GM12891 (cell line): ENCODE measurements at regions not wholly inside any gene's neighbourhood (a gene's known extent, or its start where the extent isn't known, plus 50 kb on each side); places are given as distances from the start of the nearest gene placed in this dataset.

Experiments
- DNase-seq: peaks from one replicate; pipeline ENCODE4 v3.0.0; 2011; ENCODE audit warnings: low spot score; ENCODE audit not compliant: insufficient read length
- FAIRE-seq: peaks from 2 replicates; lab custom pipeline; 2011; peaks lifted over from hg19 to GRCh38; lab: Jason Lieb, UNC
- PAX5 ChIP-seq: IDR thresholded peaks from 2 replicates; pipeline ENCODE4 v1.6.1; 2011; ENCODE audit warnings: low read length, moderate library complexity, mild to moderate bottlenecking; ENCODE audit not compliant: insufficient read depth, severe bottlenecking
- POLR2A ChIP-seq: IDR thresholded peaks from 2 replicates; pipeline ENCODE4 v1.6.1; 2011; ENCODE audit warnings: low read depth, low read length, control low read depth
- POLR2AphosphoS5 ChIP-seq: IDR thresholded peaks from 2 replicates; pipeline ENCODE4 v1.6.1; 2011; ENCODE audit warnings: low read depth, low read length, control low read depth
- POU2F2 ChIP-seq: IDR thresholded peaks from 2 replicates; pipeline ENCODE4 v1.6.1; 2011; ENCODE audit warnings: low read depth, mild to moderate bottlenecking, control low read depth, low read length, moderate library complexity
- SPI1 ChIP-seq: IDR thresholded peaks from 2 replicates; pipeline ENCODE4 v1.6.1; 2011; ENCODE audit warnings: low read depth, low read length, control low read depth
- TAF1 ChIP-seq: IDR thresholded peaks from 2 replicates; pipeline ENCODE4 v1.6.1; 2011; ENCODE audit warnings: low read depth, low read length, control low read depth

GRCh38 chr15:29398907-29399306 lies 129.3 kb upstream of the NSMCE3 start:
- DNase-seq, result no peak
- no peak for TF ChIP-seq TAF1
- TF ChIP-seq PAX5, result no peak
- TF ChIP-seq POLR2AphosphoS5, result no peak
- FAIRE-seq, result no peak

- FAIRE-seq, result no peak
- TF ChIP-seq TAF1, result no peak
- no peak for TF ChIP-seq POU2F2
- no peak for TF ChIP-seq PAX5
- no peak for TF ChIP-seq POLR2AphosphoS5
- no peak for TF ChIP-seq SPI1
- no peak for TF ChIP-seq POLR2A
- no peak for DNase-seq
Measured at GRCh38 chr15:29396176-29396811, 126.7 kb upstream of the NSMCE3 start.

GRCh38 chr15:29393443-29393842 lies 123.8 kb upstream of the NSMCE3 start:
- FAIRE-seq, result no peak
- no peak for TF ChIP-seq SPI1
- TF ChIP-seq TAF1, result no peak
- TF ChIP-seq PAX5, result no peak
- TF ChIP-seq POU2F2, result no peak
- no peak for TF ChIP-seq POLR2A
- no peak for TF ChIP-seq POLR2AphosphoS5
- DNase-seq, result no peak

- no peak for TF ChIP-seq POU2F2
- no peak for TF ChIP-seq TAF1
- no peak for TF ChIP-seq PAX5
- TF ChIP-seq POLR2AphosphoS5, result no peak
- TF ChIP-seq POLR2A, result no peak
- no peak for TF ChIP-seq SPI1
- no peak for FAIRE-seq
- no peak for DNase-seq
Measured at GRCh38 chr15:29392358-29392757, 122.7 kb upstream of the NSMCE3 start.

- no peak for DNase-seq
- FAIRE-seq, result no peak
- TF ChIP-seq POLR2A (no peak), SPI1 (no peak), POU2F2 (no peak), TAF1 (no peak), POLR2AphosphoS5 (no peak), PAX5 (no peak)
Measured at GRCh38 chr15:29390051-29390450, 120.4 kb upstream of the NSMCE3 start.

GRCh38 chr15:29386523-29386922 lies 116.9 kb upstream of the NSMCE3 start:
- FAIRE-seq (no peak), DNase-seq (no peak)
- TF ChIP-seq TAF1 (no peak), POU2F2 (no peak), PAX5 (no peak), SPI1 (no peak), POLR2AphosphoS5 (no peak), POLR2A (no peak)

GRCh38 chr15:29383367-29383766 lies 113.7 kb upstream of the NSMCE3 start:
- TF ChIP-seq POU2F2 (no peak), TAF1 (no peak), SPI1 (no peak), PAX5 (no peak), POLR2A (no peak), POLR2AphosphoS5 (no peak)
- FAIRE-seq, result no peak
- DNase-seq, result no peak

GRCh38 chr15:29382862-29383261 lies 113.2 kb upstream of the NSMCE3 start:
- DNase-seq (no peak), FAIRE-seq (no peak)
- TF ChIP-seq POLR2A (no peak), PAX5 (no peak), TAF1 (no peak), POU2F2 (no peak), SPI1 (no peak), POLR2AphosphoS5 (no peak)

GRCh38 chr15:29380466-29380865 lies 110.8 kb upstream of the NSMCE3 start:
- FAIRE-seq, result no peak
- TF ChIP-seq TAF1, result no peak
- no peak for TF ChIP-seq PAX5
- TF ChIP-seq POU2F2, result no peak
- no peak for TF ChIP-seq POLR2A
- TF ChIP-seq SPI1, result no peak
- no peak for TF ChIP-seq POLR2AphosphoS5

GRCh38 chr15:29379647-29380046 lies 110.0 kb upstream of the NSMCE3 start:
- FAIRE-seq (no peak), DNase-seq (no peak)
- TF ChIP-seq PAX5, result no peak
- no peak for TF ChIP-seq TAF1
- TF ChIP-seq SPI1, result no peak
- no peak for TF ChIP-seq POU2F2
- TF ChIP-seq POLR2AphosphoS5, result no peak
- no peak for TF ChIP-seq POLR2A

More at GRCh38 chr15:29380466-29380865, 110.8 kb upstream of the NSMCE3 start:
- DNase-seq, result no peak

GRCh38 chr15:29377161-29377560 lies 107.5 kb upstream of the NSMCE3 start:
- no peak for TF ChIP-seq POU2F2
- no peak for TF ChIP-seq SPI1
- no peak for TF ChIP-seq TAF1
- TF ChIP-seq POLR2AphosphoS5, result no peak
- TF ChIP-seq POLR2A, result no peak
- TF ChIP-seq PAX5, result no peak
- DNase-seq, result no peak
- FAIRE-seq, result no peak
